T-helper 2 cell treated with Interferon-gamma antibody and Interleukin-4, amounts not matched to agents 5 μg/mL and 100 μg/mL, for 36 hours (primary cell): ENCODE measurements at regions not wholly inside any gene's neighbourhood (a gene's known extent, or its start where the extent isn't known, plus 50 kb on each side); places are given as distances from the start of the nearest gene placed in this dataset.

Experiments used
- DNase-seq: peaks from one replicate; pipeline ENCODE4 v3.0.0; 2021; ENCODE audit warnings: low spot score
- H3K27ac Mint-ChIP-seq: one replicate; pipeline ENCODE4 v1.8.0; 2021; ENCODE audit warnings: mild to moderate bottlenecking, mixed read lengths
- H3K27me3 Mint-ChIP-seq: one replicate; pipeline ENCODE4 v1.8.0; 2021; ENCODE audit warnings: low read depth, mixed read lengths
- H3K36me3 Mint-ChIP-seq: one replicate; pipeline ENCODE4 v1.8.0; 2021; ENCODE audit warnings: low read depth, mixed read lengths
- H3K4me1 Mint-ChIP-seq: one replicate; pipeline ENCODE4 v1.8.0; 2021; ENCODE audit warnings: low read depth, mixed read lengths
- H3K4me3 Mint-ChIP-seq: one replicate; pipeline ENCODE4 v1.8.0; 2022; ENCODE audit warnings: mild to moderate bottlenecking, moderate library complexity, mixed read lengths
- H3K9me3 Mint-ChIP-seq: one replicate; pipeline ENCODE4 v1.8.0; 2021; ENCODE audit warnings: mixed read lengths

DNA sequence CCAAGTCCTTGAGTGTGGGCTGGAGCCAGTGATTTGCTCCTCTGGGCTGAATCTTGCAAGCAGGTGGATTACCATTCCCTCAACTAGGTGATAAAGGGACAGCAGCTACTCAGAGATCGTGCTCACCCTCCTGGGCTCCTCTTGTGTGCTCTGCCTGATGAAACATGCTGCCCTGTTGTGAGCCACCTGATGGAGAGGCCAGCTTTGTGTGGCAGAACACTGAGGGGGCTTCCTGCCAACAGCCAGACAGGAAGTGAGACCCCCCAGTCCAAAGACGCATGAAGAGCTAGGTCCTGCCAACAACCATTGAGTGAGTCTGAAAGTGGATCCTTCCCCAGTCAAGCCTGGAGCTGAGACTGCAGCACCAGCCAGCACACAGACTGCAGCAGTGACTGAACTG lies 106.4 kb upstream of the IRX2 start:
- Mint-ChIP-seq H3K4me3 (no peak overlapping the region), H3K36me3 (no peaks in the 10 kb centered on the region), H3K27ac (no peak overlapping the region), H3K4me1 (no peaks in the 10 kb centered on the region), H3K27me3 (no peaks in the 10 kb centered on the region), H3K9me3 (peaks cover 11% of the 10 kb centered on the region)
- no peak for DNase-seq

DNA sequence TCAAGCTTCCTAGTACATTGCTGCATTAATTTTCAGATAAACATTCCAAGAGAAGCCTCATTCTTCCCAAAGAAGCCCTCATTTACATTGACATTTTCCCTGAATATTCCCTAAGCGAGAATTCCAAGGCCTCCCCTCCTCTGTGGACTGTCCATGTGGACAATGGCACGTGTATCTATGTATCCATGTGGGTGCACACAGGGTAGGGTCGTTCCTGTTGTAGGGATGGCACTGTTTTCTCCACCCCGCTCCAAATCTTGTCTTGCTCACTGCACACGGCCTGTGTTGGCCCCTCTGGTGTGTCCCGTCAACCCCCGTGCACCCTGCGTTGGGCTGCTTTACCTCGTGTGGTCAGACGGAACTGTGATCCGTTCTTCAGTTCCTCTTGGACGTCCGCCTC lies 104.7 kb upstream of the IRX2 start:
- no peak for DNase-seq
- H3K27me3 Mint-ChIP-seq, result no peaks in the 10 kb centered on the region
- H3K4me3 Mint-ChIP-seq, result no peak overlapping the region
- no peaks in the 10 kb centered on the region for H3K4me1 Mint-ChIP-seq
- peaks cover 14% of the 10 kb centered on the region for H3K9me3 Mint-ChIP-seq
- H3K27ac Mint-ChIP-seq, result no peak overlapping the region
- H3K36me3 Mint-ChIP-seq, result no peaks in the 10 kb centered on the region

DNA sequence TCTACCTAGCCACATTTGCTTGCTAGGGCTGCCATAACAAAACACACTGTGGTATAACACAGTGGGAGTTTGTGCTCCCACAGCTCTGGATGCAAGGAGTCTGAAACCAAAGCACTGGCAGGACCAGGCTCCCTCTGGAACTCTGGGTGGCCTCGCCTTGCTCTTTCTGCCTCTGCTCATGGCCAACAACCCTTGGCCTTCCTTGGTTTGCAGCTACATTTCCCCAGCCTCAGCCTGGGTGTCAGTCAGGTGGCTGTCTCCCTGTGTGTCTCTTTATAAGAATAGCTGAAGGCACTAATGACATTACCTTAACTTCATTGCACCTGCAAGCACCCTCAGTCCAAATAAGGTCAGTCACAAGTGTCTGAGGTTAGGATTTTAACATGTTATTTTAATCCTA lies 101.0 kb upstream of the IRX2 start:
- Mint-ChIP-seq H3K4me1 (no peaks in the 10 kb centered on the region), H3K4me3 (no peak overlapping the region), H3K27me3 (no peaks in the 10 kb centered on the region), H3K36me3 (no peaks in the 10 kb centered on the region), H3K27ac (no peak overlapping the region), H3K9me3 (peaks cover 21% of the 10 kb centered on the region)
- no peak for DNase-seq

DNA sequence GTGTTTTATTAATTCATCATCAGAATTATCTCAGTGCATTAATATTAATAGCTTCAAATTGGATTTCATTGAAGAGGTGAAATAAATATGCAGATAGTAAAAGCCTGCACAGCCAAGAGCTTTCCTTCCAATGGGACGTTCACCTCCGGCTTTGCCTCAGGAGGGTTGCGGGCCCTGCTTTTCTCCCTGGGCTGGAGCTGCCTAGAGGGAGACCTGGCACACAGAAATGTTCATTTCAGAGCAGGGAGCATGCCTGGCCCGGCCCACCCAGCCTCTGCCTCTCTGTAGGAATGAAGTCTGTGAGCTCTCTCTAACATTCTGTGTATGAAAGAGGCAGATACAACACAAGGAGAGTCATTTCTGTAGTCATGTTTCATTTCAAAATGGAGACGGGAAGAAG lies 100.4 kb upstream of the IRX2 start:
- no peaks in the 10 kb centered on the region for H3K36me3 Mint-ChIP-seq
- H3K4me1 Mint-ChIP-seq, result no peaks in the 10 kb centered on the region
- DNase-seq, result no peak
- H3K9me3 Mint-ChIP-seq, result peaks cover 21% of the 10 kb centered on the region
- H3K4me3 Mint-ChIP-seq, result no peak overlapping the region
- no peak overlapping the region for H3K27ac Mint-ChIP-seq
- H3K27me3 Mint-ChIP-seq, result no peaks in the 10 kb centered on the region

DNA sequence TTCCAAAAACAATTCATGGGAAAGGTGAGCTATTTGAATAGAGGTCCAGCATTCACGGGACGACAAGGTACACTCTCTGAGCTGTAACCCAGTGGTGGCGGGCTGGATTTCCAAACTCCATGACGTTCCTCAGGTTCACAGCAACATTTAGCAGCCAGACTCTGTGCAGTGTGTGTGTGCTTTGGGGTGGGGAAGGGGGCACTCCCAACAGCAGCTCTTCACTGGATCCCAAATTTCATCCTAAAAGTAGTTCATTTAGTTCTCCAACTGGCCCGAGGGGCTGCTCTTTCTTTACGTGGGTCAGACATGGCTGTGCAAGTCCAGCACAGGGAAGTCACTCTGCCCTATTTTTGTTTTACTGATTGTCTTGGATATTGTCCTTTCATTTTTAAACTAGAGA lies 98.0 kb upstream of the IRX2 start:
- no peaks in the 10 kb centered on the region for H3K27me3 Mint-ChIP-seq

DNA sequence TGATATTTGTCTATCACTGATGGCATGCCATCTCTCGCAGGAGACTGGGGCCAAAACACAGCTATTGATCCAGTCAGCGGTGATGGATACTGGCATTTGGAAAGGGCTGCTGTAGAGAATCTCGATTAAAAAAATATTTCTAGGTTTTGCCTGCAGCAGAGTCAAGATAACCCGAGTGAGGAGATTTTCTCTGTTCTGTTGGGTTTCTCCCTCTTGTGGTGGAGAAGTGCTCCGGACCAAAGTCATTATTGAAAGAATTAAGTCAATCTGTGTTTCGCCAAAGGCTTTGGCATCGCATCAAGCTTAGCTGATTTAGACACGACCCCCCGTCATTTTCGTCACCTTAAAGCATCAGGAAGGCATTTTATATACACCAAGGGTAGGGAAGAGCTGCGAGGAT lies 97.1 kb upstream of the IRX2 start:
- no peaks in the 10 kb centered on the region for H3K4me1 Mint-ChIP-seq
- no peak overlapping the region for H3K27ac Mint-ChIP-seq
- no peak for DNase-seq
- peaks cover 14% of the 10 kb centered on the region for H3K9me3 Mint-ChIP-seq
- H3K4me3 Mint-ChIP-seq, result no peak overlapping the region
- H3K36me3 Mint-ChIP-seq, result no peaks in the 10 kb centered on the region
- no peaks in the 10 kb centered on the region for H3K27me3 Mint-ChIP-seq

More for the DNA sequence above, 98.0 kb upstream of the IRX2 start:
- Mint-ChIP-seq H3K27ac (no peak overlapping the region), H3K36me3 (no peaks in the 10 kb centered on the region), H3K4me1 (no peaks in the 10 kb centered on the region), H3K4me3 (no peak overlapping the region), H3K9me3 (peaks cover 14% of the 10 kb centered on the region)
- no peak for DNase-seq

DNA sequence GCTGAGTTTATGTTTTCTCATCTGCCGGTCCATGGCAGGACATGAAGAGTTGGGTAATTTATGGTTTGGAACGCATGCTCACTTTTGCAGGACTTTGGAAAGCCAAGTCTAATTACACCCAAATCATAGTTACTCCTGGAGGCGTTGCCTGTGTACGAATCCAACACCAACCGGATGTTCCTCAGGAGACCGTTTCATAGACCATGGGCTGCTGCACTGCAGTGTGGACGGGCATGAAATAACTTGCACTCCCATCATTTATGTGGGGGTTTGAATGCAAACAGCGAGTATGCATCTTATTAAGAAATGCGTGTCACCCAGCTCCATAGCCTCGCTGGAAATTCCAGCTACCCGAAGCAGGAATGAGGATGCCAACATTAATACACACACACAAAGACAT lies 96.1 kb upstream of the IRX2 start:
- Mint-ChIP-seq H3K4me1 (no peaks in the 10 kb centered on the region), H3K27ac (no peak overlapping the region), H3K9me3 (peaks cover 10% of the 10 kb centered on the region), H3K27me3 (no peaks in the 10 kb centered on the region), H3K36me3 (no peaks in the 10 kb centered on the region), H3K4me3 (no peak overlapping the region)
- no peak for DNase-seq

DNA sequence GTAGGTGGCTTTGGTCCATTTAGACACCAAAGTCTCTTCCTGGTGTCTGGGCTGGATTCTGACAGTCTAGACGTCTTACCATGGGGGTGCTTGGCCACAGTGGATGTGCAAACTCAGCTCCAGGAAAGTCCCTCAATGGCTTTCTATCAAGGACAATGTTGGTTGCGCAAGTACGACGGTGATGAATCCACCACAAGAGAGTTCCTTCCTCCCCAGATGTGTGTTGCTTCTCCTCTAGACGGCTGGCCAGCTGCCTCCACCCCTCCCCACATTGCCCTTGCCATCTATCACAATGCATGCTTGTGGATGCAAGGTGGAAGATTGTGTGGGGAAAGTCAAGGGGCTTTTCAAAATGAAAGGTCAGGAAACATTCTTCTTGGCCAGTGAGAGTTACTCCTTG lies 89.7 kb upstream of the IRX2 start:
- Mint-ChIP-seq H3K27me3 (no peaks in the 10 kb centered on the region), H3K4me1 (no peaks in the 10 kb centered on the region), H3K9me3 (peaks cover 17% of the 10 kb centered on the region), H3K27ac (no peak overlapping the region), H3K36me3 (no peaks in the 10 kb centered on the region), H3K4me3 (no peak overlapping the region)
- DNase-seq, result no peak

DNA sequence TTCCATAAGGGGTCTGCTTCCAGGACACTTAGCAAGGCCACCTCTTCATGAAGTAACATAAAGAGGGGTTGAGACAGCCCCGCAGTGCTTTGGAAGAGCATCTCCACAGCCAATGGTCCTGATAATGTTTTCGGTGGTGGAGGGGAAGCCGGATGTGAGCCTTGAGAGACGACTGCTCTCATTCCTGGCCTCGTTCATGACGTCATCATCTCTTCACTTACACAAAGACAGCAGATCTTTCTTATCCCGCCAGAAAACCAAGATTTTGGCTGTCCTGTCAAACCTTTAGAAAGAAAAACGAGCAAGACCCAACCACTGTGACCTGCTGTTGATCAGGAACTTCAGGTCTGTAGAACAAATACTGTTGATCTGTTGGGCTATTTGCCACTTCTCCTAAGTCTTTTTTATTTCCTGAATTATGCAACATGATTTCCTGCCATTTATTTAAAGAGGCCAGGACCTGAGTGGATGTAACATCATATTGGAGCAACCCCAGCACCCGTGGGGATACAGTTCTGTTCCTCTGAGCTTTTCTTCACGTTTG lies 89.0 kb upstream of the IRX2 start:
- no peak for DNase-seq
- no peaks in the 10 kb centered on the region for H3K27me3 Mint-ChIP-seq
- peaks cover 17% of the 10 kb centered on the region for H3K9me3 Mint-ChIP-seq
- H3K27ac Mint-ChIP-seq, result no peak overlapping the region
- H3K4me1 Mint-ChIP-seq, result no peaks in the 10 kb centered on the region
- H3K4me3 Mint-ChIP-seq, result no peak overlapping the region
- no peaks in the 10 kb centered on the region for H3K36me3 Mint-ChIP-seq

DNA sequence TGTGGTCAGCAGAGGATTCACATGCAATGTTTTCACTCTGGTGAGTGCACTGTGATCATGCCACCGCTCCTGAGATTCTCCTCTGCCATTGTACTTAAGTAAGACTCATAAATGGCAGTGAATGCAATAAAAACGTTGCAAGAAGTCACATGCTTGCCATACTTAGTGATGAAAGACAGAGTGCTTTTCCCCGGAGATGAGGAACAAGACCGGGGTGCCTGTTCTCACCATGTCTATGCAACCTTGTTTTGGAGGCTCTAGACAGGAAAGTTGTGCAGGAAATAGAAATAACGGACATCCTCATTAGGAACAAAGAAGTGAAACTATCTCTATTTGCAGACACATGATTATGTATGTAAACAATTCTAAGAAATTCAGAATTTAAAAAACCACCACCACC lies 84.7 kb upstream of the IRX2 start:
- Mint-ChIP-seq H3K4me1 (no peaks in the 10 kb centered on the region), H3K36me3 (no peaks in the 10 kb centered on the region), H3K4me3 (no peak overlapping the region), H3K9me3 (peaks cover 17% of the 10 kb centered on the region), H3K27me3 (no peaks in the 10 kb centered on the region), H3K27ac (no peak overlapping the region)
- DNase-seq, result no peak

DNA sequence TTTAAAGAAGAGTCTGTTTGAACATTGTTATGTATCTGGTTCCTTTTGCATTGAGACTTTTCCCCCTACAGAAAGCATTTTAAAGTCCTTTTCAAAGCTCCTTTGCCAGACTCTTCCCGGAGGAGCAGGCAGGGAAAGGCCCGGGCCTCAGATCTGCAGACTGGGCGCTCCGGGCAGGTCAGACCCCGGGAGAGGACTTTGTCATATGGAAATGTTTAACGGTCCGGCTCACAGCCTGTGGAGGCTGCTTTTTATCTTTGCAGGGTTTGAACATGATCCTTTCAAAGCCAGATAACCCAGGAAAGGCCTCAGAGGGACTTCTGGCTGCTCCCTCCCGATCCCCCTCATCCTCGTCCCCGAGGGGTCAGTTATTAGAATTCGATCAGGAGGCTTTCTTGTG lies 82.1 kb upstream of the IRX2 start:
- Mint-ChIP-seq H3K36me3 (no peaks in the 10 kb centered on the region), H3K4me1 (no peaks in the 10 kb centered on the region), H3K27me3 (no peaks in the 10 kb centered on the region), H3K9me3 (peaks cover 11% of the 10 kb centered on the region), H3K4me3 (no peak overlapping the region), H3K27ac (no peak overlapping the region)
- no peak for DNase-seq

DNA sequence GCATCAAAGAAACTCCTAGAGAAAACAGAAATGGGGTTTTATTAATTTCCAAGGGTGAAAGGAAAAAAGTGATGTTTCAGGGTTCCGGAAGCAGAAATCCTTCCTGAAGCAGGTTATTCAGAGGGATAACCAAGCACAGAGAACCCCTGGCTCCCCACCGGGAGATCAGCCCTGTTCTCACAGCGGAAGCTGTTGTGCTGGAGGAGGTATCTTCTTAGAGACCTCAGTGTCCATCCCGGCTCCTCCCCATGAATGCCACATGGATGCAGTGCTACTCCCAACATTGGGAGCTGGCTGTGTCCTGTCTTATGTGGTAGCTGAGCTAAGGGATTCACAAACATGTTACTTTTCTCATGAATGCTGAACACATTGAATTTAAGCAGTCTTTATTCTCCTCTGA lies 80.9 kb upstream of the IRX2 start:
- Mint-ChIP-seq H3K27me3 (no peaks in the 10 kb centered on the region), H3K4me1 (no peaks in the 10 kb centered on the region), H3K9me3 (no peaks in the 10 kb centered on the region), H3K27ac (no peak overlapping the region), H3K36me3 (no peaks in the 10 kb centered on the region), H3K4me3 (no peak overlapping the region)
- no peak for DNase-seq

DNA sequence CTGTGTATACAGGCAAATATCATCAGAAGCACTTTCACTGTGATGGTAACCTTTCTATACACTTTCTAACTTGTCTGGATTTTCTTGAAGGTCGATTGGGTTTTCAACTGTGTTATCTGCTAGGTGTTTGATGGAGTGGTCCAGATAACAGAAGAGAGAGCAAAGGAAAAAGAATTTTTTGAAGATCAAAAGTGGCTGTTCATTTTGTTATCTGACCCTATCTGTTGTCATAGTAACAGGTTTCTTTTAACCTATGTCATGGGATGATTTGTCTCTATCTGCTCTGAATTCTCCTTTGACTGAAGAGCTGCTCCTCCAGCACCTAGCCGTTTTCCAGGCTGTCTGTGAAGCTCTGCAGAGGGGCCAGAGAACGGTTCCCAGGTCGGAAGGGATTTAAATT lies 77.8 kb upstream of the IRX2 start:
- H3K27ac Mint-ChIP-seq, result no peak overlapping the region
- no peak for DNase-seq
- H3K9me3 Mint-ChIP-seq, result peaks cover 21% of the 10 kb centered on the region
- no peaks in the 10 kb centered on the region for H3K4me1 Mint-ChIP-seq
- no peaks in the 10 kb centered on the region for H3K27me3 Mint-ChIP-seq
- no peak overlapping the region for H3K4me3 Mint-ChIP-seq
- H3K36me3 Mint-ChIP-seq, result no peaks in the 10 kb centered on the region

DNA sequence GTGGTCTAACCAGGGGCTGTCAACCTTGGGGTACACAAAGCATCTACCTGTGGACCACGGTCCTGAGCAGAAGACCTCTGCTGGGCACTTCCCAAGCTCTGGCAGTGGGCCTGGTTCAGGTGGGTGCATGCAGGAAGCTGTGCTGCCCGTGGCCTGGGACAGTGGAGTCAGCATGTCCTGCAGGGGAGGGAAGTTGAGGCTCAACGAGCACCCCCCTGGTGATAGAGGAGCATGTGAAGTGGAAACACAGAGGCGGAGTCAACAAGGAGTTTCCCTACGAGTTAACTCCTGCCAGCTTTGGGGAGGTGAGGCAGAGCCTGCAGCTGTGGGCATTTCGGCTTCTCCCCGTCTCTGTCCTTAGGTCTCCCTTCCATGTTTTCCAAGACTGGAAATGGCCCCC lies 67.5 kb upstream of the IRX2 start:
- Mint-ChIP-seq H3K4me3 (no peak overlapping the region), H3K9me3 (peaks cover 8% of the 10 kb centered on the region), H3K27me3 (no peaks in the 10 kb centered on the region), H3K36me3 (no peaks in the 10 kb centered on the region), H3K4me1 (no peaks in the 10 kb centered on the region), H3K27ac (no peak overlapping the region)
- DNase-seq, result no peak

DNA sequence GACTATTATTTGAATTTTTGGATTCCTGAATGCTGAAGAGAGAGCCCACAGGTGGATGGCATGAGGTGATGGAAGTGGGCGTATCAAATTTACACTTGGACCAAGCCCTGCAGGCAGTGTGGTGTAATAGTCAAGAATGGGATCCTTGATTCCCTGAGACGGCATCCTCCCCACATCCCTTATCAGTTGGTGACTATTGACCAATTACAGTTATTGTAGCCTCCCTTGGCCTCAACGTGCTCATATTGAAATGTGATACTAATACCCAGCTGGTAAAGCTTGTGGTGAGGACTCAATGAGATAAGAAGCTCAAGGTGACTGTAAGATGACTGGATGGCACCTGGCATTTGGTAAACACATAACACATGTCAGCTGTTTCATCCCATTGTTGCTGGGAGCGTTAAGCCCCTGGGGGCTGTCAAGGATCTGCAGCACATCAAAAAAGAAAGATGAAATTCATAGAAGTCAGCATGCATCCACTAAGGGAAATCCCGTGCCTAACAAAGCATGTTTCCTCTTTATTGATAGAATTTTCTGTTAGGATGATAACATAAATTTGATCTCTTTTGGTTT lies 65.6 kb upstream of the IRX2 start:
- Mint-ChIP-seq H3K4me3 (no peak overlapping the region), H3K27me3 (no peaks in the 10 kb centered on the region), H3K9me3 (peaks cover 4% of the 10 kb centered on the region), H3K27ac (no peak overlapping the region), H3K36me3 (no peaks in the 10 kb centered on the region), H3K4me1 (no peaks in the 10 kb centered on the region)
- no peak for DNase-seq
